Activated CD8-positive, alpha-beta memory T cell treated with anti-CD3 and anti-CD28 coated beads, Interleukin-2, amount 50 U/mL, for 24 hours (primary cell): ENCODE measurements at regions not wholly inside any gene's neighbourhood (a gene's known extent, or its start where the extent isn't known, plus 50 kb on each side); places are given as distances from the start of the nearest gene placed in this dataset.
"Not testable (repeated sequence)": the region's sequence is repeated elsewhere in the genome, so short reads cannot be mapped to it uniquely, and the experiment has no call there.

ENCODE experiments used
- DNase-seq: peaks from one replicate; pipeline ENCODE4 v3.0.0-alpha.2; 2020; ENCODE audit errors: extremely low read depth

DNA sequence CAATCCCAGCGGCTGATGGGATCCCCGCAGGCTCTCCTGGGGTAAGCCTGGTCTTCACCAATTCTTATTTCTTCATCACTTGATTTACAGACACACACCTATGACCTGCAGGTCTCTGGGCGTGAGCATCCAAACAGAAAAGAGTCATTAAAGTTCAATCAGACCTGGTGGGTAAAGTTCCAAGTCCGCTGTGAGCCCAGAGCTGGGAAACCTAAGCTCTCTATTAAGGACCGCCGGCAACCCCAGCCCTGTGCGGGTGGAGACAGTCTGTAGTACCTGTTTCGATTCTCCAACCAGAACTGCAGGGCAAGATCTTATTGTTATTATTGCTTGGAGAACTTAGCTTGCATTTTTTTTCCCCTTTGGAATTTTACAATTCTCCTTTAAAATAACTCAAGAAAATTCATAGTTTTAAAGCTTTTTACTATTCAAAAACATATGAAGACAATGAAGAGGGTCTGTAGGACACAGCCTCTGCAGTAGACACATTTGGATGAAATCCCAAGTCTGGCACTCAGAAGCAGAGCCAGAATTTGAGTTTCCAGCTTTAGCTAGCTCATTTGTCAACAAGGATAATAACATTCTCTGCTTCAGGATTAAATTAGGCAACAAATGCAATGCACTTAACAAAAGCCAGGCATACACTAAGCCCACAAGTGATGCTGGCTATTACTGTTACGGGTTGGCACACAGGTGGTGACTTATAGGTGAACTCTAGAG lies 376.4 kb downstream of the INSIG2 start:
- DNase-seq: no peak

DNA sequence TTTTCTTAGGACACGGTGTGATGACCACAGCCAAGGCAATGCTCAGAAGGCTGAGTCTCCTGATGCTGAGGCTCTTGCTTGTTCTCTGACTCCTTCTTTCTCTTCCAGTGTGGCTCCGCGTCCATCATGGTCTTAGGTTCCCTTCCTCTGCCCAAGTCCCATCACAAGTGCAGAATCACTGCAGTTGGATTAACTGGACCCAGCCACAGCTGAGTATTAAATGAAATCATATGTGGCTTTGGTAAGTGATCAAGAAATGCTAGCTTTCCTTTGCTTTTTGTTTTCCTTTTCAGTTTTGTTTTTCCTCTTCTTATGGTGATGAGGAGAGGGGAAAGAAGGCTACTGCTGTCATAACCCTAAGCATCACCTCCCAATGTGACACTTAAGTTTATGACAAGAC lies 375.8 kb downstream of the INSIG2 start:
- DNase-seq: no peak

DNA sequence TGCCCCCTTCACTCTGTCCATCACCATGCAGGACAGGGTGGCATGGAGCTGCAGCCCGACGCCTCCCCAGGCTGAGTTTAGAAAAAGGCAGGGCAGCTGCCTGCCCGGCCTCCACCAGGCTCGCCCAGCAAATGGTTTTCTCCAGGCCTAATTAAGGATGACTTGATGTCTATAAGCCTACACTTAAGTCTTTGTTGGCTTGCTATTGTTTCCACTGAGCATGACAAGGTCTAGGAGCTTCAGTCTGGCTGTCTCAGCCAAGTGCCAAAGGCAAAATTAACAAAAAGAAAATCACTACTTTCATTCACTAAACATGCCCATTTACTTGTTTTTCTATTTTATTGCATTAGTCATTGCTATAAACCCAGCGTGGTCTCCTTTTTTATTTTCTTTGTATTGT lies 372.2 kb downstream of the INSIG2 start:
- DNase-seq: no peak

DNA sequence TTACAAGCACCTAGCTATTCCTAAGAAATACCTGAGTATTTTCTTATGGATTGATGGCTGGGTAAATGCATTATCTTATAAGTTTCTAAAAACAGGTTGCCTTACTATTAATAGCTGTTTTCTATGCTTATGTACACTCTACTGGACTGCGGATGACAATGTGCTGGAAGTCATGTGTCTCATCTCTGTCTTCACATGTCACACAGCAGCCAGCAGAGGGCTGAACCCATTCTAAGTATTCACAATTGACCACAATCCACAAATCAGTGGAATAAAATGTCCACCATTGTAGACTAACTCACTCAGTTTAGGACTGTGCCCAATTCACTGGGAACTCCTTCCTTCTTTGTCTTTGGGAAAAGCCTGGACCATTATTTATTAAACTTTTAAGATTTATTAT lies 371.2 kb downstream of the INSIG2 start:
- no peak for DNase-seq

DNA sequence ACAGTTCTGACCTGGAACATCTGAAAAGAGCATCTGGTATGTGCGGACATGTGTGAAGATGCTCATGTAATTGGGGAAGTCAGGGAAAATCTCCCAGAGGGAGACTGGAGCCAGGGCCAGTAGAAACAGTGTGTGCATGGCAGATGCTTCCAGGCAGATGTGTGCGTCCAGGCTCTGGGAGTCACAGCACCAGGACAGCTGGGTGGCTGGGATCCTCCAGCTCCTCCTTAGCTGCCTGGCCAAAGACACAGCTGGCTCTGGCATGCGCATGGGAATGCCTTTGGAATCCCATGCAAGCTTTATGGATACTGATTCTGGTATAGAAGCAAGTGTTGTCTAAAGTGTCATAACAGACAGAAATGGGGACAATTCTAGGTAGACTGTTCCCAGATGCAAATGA lies 369.7 kb downstream of the INSIG2 start:
- no peak for DNase-seq

DNA sequence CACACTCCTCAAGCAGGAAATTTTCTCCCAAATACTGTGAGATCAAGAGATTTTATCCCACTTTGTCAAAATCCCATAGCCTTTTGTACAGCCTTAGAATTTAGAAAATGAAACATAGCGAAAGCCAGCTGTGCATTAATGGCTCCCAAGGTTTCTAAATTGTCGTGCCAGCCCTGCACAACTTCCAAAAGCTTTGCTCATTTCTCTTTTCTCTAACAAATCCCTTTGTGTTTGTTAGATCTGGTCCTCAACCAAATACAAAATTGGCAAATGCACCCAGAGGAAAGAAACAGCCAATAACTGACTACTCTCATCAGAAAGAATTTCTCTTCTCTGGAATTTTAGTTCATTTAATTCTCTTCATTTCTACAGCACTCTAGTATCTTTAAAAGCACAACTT lies 361.1 kb downstream of the INSIG2 start:
- DNase-seq: no peak

DNA sequence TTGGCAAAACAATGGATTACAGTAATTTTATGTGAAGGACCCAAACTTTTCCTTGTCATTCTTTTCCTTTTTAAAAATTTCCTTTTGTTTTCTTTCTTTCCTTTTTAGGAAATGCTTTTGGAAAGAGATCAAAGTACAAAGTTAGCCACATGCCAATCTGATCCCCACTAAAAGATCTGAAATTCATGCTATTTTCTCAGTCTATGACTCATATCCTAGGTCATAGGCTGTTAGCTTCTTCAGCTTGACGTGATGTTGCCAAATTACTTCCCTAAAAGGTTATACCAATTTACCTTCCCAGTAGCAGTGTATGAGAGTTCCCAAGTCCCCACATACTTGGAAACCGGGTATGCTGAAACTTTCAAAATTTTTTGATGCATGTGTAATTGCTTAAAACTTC lies 355.3 kb downstream of the INSIG2 start:
- DNase-seq: no peak

- no peak for DNase-seq
These were observed 354.8 kb downstream of the INSIG2 start for GRCh38 chr2:118442996-118443553.

DNA sequence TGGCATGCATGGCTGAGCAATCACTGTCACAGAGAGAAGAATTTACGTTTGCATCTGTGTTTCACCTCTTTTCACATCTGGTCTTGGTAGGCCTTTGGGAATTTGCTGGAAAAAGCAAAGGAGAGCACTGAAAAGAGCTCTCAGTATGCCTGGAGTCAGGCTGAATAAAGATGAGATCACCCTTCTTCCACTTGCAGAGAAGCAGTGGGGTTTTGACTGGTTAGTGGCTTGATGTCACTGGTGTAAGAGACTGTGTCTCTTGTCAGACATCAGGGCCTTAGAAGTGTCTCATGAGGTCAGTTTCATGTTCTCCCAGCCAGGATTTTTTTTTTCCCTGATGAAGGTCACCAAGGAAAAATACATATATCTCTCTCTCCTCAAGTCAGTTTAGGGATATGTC lies 353.8 kb downstream of the INSIG2 start:
- no peak for DNase-seq

DNA sequence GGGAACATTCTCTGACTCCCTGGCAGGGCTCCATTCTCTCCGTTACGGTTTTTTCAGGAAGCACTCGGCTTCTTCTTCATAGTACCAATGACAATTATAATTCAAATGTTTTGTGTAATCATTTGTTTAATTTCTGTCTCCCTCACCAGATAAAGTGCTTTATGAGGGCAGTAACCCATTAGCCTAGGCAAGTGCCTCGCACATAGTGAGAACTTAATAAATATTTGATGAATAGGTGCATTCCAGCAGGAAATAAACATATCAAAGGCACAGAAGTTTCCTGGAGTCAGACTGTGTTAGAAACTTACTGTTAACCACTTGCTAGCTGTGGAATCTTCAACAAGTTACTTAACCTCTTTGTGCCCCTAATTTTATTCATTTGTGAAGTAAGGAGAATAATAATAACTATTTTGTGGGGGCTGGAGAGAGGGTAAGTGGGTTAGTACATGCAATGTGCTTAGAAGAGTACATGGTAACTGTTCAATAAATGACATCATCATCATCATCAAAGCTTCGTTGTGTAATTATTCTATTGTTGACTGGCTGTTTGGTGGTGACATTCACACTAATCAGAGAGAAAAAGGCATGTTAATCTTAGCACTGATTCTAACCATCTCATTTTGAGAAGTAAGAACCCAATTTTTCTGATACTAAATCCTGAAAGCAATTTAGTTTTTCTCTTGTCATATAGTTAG lies 352.3 kb downstream of the INSIG2 start:
- DNase-seq: no peak

DNA sequence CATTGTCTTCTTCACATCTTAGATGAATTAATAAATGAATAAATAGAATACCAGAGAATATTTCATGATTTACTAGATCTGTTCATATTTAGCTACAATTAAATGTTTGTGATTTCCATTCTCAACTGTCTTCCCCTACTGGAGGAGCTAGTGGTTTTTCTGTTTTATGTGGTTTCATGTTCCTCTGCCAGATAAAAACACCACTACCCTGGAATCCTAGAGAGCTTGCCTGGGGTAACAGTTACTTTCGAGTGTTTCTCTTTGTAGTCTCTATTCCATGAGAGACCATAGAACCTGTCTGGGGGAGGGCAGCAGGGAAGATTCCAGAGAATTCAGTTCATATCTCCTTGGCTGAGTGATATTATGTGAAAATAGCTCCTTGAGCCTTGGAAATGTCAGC lies 349.2 kb downstream of the INSIG2 start:
- DNase-seq: no peak

DNA sequence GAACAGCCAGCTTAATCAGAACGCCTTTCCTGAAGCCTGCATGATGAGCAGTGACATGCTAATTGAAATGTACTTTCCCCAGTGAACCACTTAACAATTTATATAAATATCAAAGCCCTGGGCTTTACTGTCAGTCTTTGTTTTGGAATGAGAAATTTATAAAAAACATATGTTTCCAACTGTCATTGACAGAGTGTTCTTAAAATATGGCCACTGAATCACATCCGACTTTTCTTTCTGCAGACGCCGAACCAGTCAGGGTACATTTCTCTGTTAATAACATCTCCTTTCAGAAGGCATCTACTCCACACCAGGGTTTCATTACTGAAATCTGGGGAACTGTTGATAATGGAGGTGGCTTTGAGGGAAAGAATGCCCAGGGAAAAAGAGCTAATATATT lies 343.7 kb downstream of the INSIG2 start:
- no peak for DNase-seq

DNA sequence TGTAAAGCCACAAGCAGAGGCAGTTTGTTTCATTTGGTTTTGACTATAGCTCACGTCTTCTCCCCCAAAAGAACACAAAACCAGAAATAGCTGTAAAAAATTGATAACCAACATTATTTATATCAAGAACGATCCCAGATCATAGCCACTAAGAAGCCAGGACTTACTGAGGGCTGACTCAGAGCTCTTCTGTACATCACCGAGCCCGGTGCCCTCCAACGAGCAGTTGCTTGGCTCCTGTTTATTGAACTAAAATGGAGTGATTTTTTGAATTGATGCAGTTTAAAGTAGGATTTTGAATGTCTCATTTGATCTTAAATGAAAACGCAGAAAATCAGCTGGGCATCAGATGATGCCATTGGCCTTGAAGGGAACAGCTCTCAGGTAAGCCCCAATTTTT lies 343.3 kb downstream of the INSIG2 start:
- DNase-seq: no peak

GRCh38 chr2:118431165-118431517 lies 342.9 kb downstream of the INSIG2 start:
- no peak for DNase-seq

DNA sequence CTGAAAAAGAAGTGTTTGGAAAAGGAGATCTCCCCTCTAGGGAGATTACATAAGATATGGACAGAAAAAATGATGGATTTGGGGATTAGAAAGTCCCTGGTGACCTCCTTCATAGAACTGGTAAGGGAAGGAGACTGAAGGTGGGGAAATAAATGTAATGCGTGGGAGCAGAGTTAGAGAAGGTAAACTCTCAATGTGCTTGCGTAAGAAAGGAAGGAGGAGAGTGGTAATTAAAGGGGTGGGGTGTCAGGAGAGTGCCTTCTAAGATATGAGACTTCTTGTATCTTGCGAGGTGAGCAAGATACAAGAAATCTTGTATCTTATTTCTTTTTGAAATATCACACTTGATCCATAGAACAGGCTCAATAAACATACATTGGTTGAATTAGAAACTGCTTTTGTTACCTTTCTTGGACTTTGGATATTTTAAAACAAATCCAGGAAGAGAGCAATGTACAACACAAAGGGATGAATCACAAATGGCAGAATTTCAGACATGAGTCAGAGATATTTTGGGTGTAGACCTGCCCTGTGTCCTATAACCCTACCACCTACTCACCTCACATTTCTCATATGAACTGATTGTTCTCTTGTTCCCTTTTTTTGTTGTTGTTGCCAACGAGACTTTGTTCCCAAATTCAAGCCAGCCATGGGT lies 342.4 kb downstream of the INSIG2 start:
- DNase-seq: no peak

DNA sequence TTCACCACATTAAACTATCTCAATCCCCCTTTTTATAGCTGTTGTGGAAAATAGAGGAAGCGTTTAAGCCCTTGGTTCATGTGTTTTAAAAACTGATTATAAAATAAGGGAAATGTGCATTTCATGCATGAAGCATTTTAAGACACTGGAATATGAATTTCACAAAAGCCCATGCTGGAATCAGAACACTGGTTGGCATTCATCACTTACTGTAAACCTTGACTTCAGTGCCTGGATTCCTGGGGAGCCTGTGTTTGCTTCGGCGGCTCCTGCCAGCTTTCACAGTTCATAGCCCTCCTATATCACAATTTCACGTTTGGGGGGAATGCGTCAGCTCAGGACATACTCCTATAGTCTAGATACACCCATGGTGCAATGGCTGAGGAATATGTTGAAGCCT lies 336.9 kb downstream of the INSIG2 start:
- DNase-seq: no peak

DNA sequence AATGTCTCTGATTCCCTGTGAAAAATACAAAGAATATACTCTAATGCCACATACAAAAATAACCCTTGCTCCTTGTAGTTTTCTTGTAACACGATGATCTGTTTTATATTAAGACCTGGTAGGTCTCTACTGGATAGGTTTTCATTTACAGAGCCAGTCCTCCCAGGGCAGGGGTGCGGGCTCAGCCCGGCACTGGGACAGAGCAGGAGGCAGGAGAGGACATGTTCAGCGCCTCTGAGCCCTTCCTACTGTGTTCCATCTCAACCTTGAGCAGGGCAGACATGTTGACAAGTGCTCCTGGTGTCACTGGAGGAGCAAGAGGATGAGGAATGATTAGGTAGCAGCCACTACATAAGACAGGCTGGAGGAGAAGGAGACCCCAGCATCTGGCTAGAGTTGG lies 335.5 kb downstream of the INSIG2 start:
- DNase-seq: no peak

DNA sequence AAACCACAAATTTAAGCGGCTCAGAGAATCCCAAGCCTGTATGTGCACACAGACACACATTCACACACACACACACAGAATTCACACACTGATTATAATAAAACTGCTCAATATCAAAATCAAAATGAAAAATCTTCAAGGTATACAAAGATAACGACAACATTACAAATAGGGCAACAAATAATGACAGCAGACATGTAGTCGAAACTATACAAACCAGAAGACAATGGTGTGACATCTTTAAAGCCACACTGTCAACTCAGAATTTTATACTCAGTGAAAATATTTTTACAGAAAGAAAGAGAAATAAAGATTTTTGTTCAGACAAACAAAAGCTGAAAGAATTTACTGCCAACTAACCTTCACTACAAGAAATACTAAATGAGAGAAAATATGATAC lies 333.4 kb downstream of the INSIG2 start:
- no peak for DNase-seq

GRCh38 chr2:118417406-118418120 lies 329.3 kb downstream of the INSIG2 start:
- no peak for DNase-seq

DNA sequence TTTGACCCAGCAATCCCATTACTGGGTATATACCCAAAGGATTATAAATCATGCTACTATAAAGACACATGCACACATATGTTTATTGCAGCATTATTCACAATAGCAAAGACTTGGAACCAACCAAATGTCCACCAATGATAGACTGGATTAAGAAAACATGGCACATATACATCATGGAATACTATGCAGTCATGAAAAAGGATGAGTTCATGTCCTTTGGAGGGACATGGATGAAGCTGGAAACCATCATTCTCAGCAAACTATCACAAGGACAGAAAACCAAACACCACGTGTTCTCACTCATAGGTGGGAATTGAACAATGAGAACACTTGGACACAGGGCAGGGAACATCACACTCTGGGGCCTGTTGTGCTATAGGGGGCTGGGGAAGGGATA lies 326.9 kb downstream of the INSIG2 start:
- DNase-seq: not testable (repeated sequence)

GRCh38 chr2:118403658-118404451 lies 315.6 kb downstream of the INSIG2 start:
- DNase-seq: no peak

DNA sequence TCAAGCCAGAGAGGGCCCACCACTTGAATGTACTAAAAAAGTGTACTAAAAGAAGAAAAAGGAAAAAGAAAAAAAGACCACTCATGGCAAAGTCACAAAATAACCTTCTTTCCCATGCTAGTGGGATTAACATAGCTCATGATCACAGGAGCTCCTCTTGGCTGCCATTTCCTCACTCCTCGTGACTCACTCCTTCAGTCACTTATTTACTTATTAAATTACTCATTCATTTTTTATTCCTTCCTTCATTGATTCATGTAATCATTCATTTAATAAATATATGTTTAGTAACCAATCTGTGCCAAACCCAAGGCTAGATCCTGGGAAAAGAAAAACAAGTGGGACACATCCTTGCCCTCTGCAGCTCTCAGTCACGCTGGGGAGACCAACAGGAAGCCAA lies 300.5 kb downstream of the INSIG2 start:
- DNase-seq: no peak
